Ovary (tissue), 7 donors: ENCODE measurements at regions not wholly inside any gene's neighbourhood (a gene's known extent, or its start where the extent isn't known, plus 50 kb on each side); places are given as distances from the start of the nearest gene placed in this dataset.

Experiments used
- DNase-seq, 5 donors: peaks; one replicate each; pipeline ENCODE4 v3.0.0-alpha.2; 2019 to 2020
- H3K27ac ChIP-seq, 2 donors: fragments of 200-600 bp; one replicate each; pipeline versions ENCODE4 v1.5.1 to v1.8.0; 2019 to 2022
- H3K27me3 ChIP-seq: fragments of 200-600 bp; one replicate; pipeline ENCODE4 v1.8.0; 2022
- H3K36me3 ChIP-seq: fragments of 200-600 bp; sonication (generic); one replicate; pipeline ENCODE4 v1.5.1; 2019
- H3K4me1 ChIP-seq: one replicate; pipeline ENCODE4 v1.8.1; 2013; ENCODE audit warnings: mild to moderate bottlenecking, moderate library complexity; ENCODE audit not compliant: insufficient read depth
- H3K4me3 ChIP-seq: fragments of 200-600 bp; sonication (generic); one replicate; pipeline ENCODE4 v1.5.1; 2017
- H3K9me3 ChIP-seq, 2 donors: fragments of 200-600 bp in 1 of 2; sonication (generic) in 1 of 2; one replicate each; pipeline versions ENCODE4 v1.5.1 to v1.8.1; 2013 to 2019; ENCODE audit warnings: mild to moderate bottlenecking in 1 of 2, moderate library complexity in 1 of 2
- CTCF ChIP-seq, 3 donors: fragments of 450-650 bp in 2 of 3; fragments of 200-600 bp in 1 of 3; IDR thresholded peaks; one replicate each; pipeline versions ENCODE4 v1.5.1 to v1.8.0; 2016 to 2022; ENCODE audit warnings: antibody characterized with exemption in 3 of 3, mild to moderate bottlenecking in 1 of 3
- EP300 ChIP-seq: sonication (generic); formaldehyde crosslinking; IDR thresholded peaks from one replicate; pipeline ENCODE4 v1.6.1; 2017; ENCODE audit warnings: antibody characterized with exemption
- POLR2A ChIP-seq: fragments of 450-650 bp; IDR thresholded peaks from one replicate; pipeline ENCODE4 v1.6.1; 2017; ENCODE audit warnings: antibody characterized with exemption, mild to moderate bottlenecking, moderate library complexity
- WGBS, 3 donors: extraction: QIAGEN DNeasy Blood & Tissue Kit in 1 of 3; methylation state at CpG; one replicate each; pipeline versions ENCODE4 v1.1.5 to v1.1.7; 2013 to 2017; 5-methylcytosine and 5-hydroxymethylcytosine counted together
- intact Hi-C, 4 donors: fragments of 100-400 bp; cut with DNase I; formaldehyde crosslinking; loops; one replicate each; pipeline versions ENCODE4 v1.11.0 to v1.15.1; 2022 to 2023
- donor health status: DM: no; HTN: no; CAD: no; lungs with moderate emphysema.
- donor health status: DM: no; HTN: no; CAD: no.
- donor health status: Bipolar disorder and iron deficiency.
- donor health status: DM: no; HTN: no; CAD: no.
- donor health status: DM: yes; HTN: yes; CAD: no.

DNA sequence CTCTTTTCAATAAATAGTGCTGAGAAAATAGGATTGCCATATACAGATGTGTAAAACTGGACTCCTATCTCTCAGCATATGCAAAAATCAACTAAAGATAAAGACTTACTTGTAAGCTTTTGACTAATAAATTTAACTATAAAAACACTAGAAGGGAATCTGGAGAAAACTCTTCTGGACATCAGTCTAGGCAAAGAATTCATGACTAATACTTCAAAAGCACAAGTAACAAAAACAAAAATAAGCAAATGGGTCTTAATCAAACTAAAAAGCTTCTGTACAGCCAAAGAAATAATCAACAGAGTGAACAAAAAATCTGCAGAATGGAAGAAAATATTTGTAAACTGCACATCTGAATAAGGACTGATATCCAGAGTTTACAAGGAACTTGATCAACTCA lies 1122.2 kb downstream of the TBL1XR1 start:
- Histone ChIP-seq H3K4me1 (no peaks in the 10 kb centered on the region), H3K36me3 (no peaks in the 10 kb centered on the region), H3K9me3 (no peaks in the 10 kb centered on the region), H3K4me3 (no peak overlapping the region), H3K27ac (no peak overlapping the region), H3K27me3 (no peaks in the 10 kb centered on the region)
- TF ChIP-seq CTCF (IDR thresholded peaks at IDR 0.05): no peak
- no peak for TF ChIP-seq POLR2A
- TF ChIP-seq EP300: no peak
- DNase-seq: no peak
- intact Hi-C loops: no loop called here

- Histone ChIP-seq H3K27ac (no peak overlapping the region), H3K9me3 (no peaks in the 10 kb centered on the region), H3K4me1 (no peaks in the 10 kb centered on the region), H3K36me3 (no peaks in the 10 kb centered on the region), H3K27me3 (no peaks in the 10 kb centered on the region), H3K4me3 (no peak overlapping the region)
- TF ChIP-seq CTCF (IDR thresholded peaks at IDR 0.05): no peak
- no peak for TF ChIP-seq EP300
- no peak for TF ChIP-seq POLR2A
- intact Hi-C loops: no loop called here
- DNase-seq: no peak
- whole genome bisulfite sequencing, 3 donors: 26 to 44% (median 41%) methylated on average over 2 of the region's 2 CpGs
These were observed 1123.2 kb downstream of the TBL1XR1 start for GRCh38 chr3:176074096-176074495.

DNA sequence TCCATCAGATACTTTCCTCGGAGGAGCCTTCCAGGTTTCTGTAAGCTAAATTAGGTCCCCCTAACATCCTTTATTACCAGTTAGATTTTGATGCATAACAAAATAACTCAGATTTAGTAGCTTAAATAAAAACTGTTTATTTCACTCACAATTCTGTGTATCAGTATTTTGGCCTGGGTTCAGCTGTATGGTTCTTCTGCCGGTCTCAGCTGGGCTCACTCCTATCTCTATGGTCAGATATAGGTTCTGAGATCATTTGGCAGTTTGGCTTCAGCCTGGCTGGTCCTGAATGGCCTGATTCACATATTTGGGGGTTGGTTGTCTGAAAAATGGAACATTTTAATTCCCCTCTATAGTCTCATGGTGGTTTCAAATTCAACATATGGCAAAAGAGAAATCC lies 1125.3 kb downstream of the TBL1XR1 start:
- TF ChIP-seq CTCF (IDR thresholded peaks at IDR 0.05) (no peak), POLR2A (no peak), EP300 (no peak)
- intact Hi-C loops: no loop called here
- no peaks in the 10 kb centered on the region for H3K4me1 ChIP-seq
- 49 to 88% (median 65%) methylated on average over 2 of the region's 2 CpGs for WGBS, 3 donors
- no peaks in the 10 kb centered on the region for H3K9me3 ChIP-seq
- no peaks in the 10 kb centered on the region for H3K27me3 ChIP-seq
- no peak for DNase-seq
- no peak overlapping the region for H3K4me3 ChIP-seq
- no peak overlapping the region for H3K27ac ChIP-seq
- H3K36me3 ChIP-seq: no peaks in the 10 kb centered on the region

GRCh38 chr3:176068750-176069149 lies 1128.5 kb downstream of the TBL1XR1 start:
- Histone ChIP-seq H3K36me3 (no peaks in the 10 kb centered on the region), H3K27ac (no peak overlapping the region), H3K4me3 (no peak overlapping the region), H3K4me1 (no peaks in the 10 kb centered on the region), H3K27me3 (no peaks in the 10 kb centered on the region), H3K9me3 (no peaks in the 10 kb centered on the region)
- WGBS, 3 donors: 72 to 94% (median 88%) methylated on average over 6 of the region's 6 CpGs
- intact Hi-C loops: no loop called here
- TF ChIP-seq EP300 (no peak), CTCF (IDR thresholded peaks at IDR 0.05) (no peak), POLR2A (no peak)
- no peak for DNase-seq

DNA sequence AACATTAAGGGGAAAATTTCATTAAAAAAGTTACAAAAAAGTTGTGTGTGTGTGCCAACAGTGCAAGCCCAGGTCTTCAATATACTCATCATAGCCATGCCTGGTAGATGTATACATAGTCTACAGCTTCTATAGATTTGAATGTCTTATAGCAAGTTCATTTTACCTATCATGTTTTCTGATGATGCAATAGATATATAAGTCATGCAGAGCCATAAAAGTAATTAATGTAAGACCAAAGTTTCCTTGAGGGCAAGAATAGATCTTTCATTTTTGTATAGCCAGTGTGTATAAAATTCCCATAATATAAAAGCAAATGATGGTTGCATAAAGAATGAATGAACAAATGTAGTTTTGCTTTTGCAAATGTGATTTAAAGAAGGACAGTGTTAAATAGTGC lies 1138.4 kb downstream of the TBL1XR1 start:
- no peak overlapping the region for H3K4me3 ChIP-seq
- no peak for DNase-seq
- no peak for TF ChIP-seq EP300
- no peak for TF ChIP-seq CTCF (IDR thresholded peaks at IDR 0.05)
- no peak for TF ChIP-seq POLR2A
- H3K4me1 ChIP-seq: no peaks in the 10 kb centered on the region
- intact Hi-C loops: no loop called here
- H3K9me3 ChIP-seq: no peaks in the 10 kb centered on the region
- H3K36me3 ChIP-seq: no peaks in the 10 kb centered on the region
- no peaks in the 10 kb centered on the region for H3K27me3 ChIP-seq
- no peak overlapping the region for H3K27ac ChIP-seq
